ENCODE measurements at regions not wholly inside any gene's neighbourhood (a gene's known extent, or its start where the extent isn't known, plus 50 kb on each side); places are given as distances from the start of the nearest gene placed in this dataset.

DNA sequence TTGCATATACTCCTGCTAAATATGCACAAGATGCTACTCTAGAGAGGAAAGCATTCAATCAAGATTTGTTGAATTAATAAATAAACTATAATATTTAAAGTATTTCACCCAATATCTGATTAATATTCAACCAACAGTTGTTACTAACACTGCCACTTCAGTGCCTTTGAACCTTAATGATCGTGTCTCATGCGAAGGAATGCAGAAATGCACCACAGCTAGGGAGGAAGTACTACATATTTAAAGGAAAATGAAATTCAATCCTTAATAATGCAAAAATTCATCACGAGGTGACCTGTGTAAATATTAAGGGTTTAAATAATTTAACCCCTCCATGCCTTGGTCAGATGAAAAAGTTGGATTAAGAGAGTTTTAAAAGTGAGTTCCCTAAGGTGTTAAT is 114.2 kb upstream of the DAZL start:
- ATAC-seq (no peak), DNase-seq (no peak)
- Histone ChIP-seq H3K4me3 (ENCODE audit: low read length) (no peak overlapping the region), H3K27ac (ENCODE audit: low read length) (no peak overlapping the region), H3K9me3 (ENCODE audit: control insufficient read depth, insufficient read depth, low read length) (peaks cover 8% of the 10 kb centered on the region), H3K27me3 (ENCODE audit: control insufficient read depth, insufficient read depth, low read length) (peaks cover 3% of the 10 kb centered on the region), H3K36me3 (ENCODE audit: control insufficient read depth, insufficient read depth, low read length) (no peaks in the 10 kb centered on the region), H3K4me1 (ENCODE audit: control insufficient read depth, insufficient read depth, low read length) (no peaks in the 10 kb centered on the region)
- no peak overlapping the region for H3K27ac Mint-ChIP-seq
- TF ChIP-seq, protein P1, sequence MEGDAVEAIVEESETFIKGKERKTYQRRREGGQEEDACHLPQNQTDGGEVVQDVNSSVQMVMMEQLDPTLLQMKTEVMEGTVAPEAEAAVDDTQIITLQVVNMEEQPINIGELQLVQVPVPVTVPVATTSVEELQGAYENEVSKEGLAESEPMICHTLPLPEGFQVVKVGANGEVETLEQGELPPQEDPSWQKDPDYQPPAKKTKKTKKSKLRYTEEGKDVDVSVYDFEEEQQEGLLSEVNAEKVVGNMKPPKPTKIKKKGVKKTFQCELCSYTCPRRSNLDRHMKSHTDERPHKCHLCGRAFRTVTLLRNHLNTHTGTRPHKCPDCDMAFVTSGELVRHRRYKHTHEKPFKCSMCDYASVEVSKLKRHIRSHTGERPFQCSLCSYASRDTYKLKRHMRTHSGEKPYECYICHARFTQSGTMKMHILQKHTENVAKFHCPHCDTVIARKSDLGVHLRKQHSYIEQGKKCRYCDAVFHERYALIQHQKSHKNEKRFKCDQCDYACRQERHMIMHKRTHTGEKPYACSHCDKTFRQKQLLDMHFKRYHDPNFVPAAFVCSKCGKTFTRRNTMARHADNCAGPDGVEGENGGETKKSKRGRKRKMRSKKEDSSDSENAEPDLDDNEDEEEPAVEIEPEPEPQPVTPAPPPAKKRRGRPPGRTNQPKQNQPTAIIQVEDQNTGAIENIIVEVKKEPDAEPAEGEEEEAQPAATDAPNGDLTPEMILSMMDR (IDR thresholded peaks at IDR 0.05), result no peak
- intact Hi-C loops (cut with micrococcal nuclease), result no loop called here
- peaks cover 1% of the 10 kb centered on the region for H3K36me3 Mint-ChIP-seq
- WGBS (ENCODE audit: insufficient coverage), result 92% methylated on average over 2 of the region's 3 CpGs
- no peaks in the 10 kb centered on the region for H3K9me3 Mint-ChIP-seq
- no peaks in the 10 kb centered on the region for H3K4me1 Mint-ChIP-seq
- no peak overlapping the region for H3K4me3 Mint-ChIP-seq
- H3K27me3 Mint-ChIP-seq (ENCODE audit: low read depth in 2 of 2), result peaks cover 0 to 9% of the 10 kb centered on the region in 2 donors

DNA sequence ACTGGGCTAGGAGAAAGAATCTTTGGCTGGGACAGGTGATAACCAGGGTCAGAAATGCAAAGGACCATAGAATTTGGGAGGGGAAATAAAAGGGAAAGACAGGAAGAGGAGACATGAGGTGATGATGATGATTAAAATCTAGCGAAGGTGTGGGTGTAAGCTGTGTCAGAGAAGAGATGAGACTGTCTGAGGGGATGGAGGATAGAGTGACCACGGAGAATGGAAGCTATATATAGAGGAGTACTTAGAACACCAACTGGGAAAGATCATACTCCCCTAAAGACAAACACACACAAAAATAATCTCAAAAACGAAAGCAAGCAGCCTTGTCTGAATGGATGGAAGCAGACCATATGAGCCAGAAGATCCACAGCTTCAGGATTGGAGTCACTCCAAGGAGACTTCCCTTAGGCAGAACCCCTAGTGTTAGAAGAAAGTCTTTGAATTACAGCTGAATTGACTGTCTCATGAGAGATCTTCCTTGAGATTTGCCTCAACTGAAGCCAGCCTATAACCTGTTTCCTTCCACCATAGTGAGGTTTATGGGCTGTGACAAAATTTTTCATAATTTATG is 115.2 kb upstream of the DAZL start:
- Histone ChIP-seq H3K4me3 (ENCODE audit: low read length) (no peak overlapping the region), H3K36me3 (ENCODE audit: control insufficient read depth, insufficient read depth, low read length) (no peaks in the 10 kb centered on the region), H3K27me3 (ENCODE audit: control insufficient read depth, insufficient read depth, low read length) (peaks cover 3% of the 10 kb centered on the region), H3K4me1 (ENCODE audit: control insufficient read depth, insufficient read depth, low read length) (no peaks in the 10 kb centered on the region), H3K9me3 (ENCODE audit: control insufficient read depth, insufficient read depth, low read length) (peaks cover 6% of the 10 kb centered on the region), H3K27ac (ENCODE audit: low read length) (no peak overlapping the region)
- Mint-ChIP-seq H3K4me1 (no peaks in the 10 kb centered on the region), H3K9me3 (no peaks in the 10 kb centered on the region), H3K36me3 (no peaks in the 10 kb centered on the region), H3K4me3 (no peak overlapping the region), H3K27me3 (ENCODE audit: low read depth in 2 of 2) (peaks cover 0 to 5% of the 10 kb centered on the region in 2 donors), H3K27ac (no peak overlapping the region)
- intact Hi-C loops (cut with micrococcal nuclease), result no loop called here
- TF ChIP-seq, protein P1 (IDR thresholded peaks at IDR 0.05), result no peak
- WGBS (ENCODE audit: insufficient coverage), result 64% methylated on average over 2 of the region's 3 CpGs
- no peak for ATAC-seq
- no peak for DNase-seq

DNA sequence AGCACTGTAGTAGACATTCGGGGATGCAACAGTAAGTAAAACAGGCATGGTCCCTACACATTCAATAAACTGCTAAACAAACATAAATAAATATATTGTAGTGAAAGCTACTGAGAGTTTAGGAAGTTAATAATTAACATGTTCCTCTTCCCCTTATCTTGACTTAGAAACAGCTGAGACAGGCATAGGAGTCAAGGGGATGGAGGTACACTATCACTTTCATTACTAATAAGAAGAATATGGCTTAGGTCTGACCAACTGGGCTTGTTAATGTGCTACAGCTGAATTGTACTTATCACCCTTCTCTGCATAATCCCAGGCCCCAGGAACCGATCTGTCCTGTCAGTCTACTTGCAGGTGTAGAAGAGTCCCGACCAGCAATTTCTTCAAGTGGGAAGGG is 116.3 kb upstream of the DAZL start:
- peaks cover 0 to 5% of the 10 kb centered on the region in 2 donors for H3K27me3 Mint-ChIP-seq (ENCODE audit: low read depth in 2 of 2)
- 95% methylated on average over 2 of the region's 3 CpGs for WGBS (ENCODE audit: insufficient coverage)
- TF ChIP-seq, protein P1 (IDR thresholded peaks at IDR 0.05), result no peak
- Histone ChIP-seq H3K27me3 (ENCODE audit: control insufficient read depth, insufficient read depth, low read length) (peaks cover 3% of the 10 kb centered on the region), H3K9me3 (ENCODE audit: control insufficient read depth, insufficient read depth, low read length) (peaks cover 9% of the 10 kb centered on the region), H3K4me3 (ENCODE audit: low read length) (no peak overlapping the region), H3K4me1 (ENCODE audit: control insufficient read depth, insufficient read depth, low read length) (no peaks in the 10 kb centered on the region), H3K36me3 (ENCODE audit: control insufficient read depth, insufficient read depth, low read length) (no peaks in the 10 kb centered on the region), H3K27ac (ENCODE audit: low read length) (no peak overlapping the region)
- DNase-seq (no peak), ATAC-seq (no peak)
- no peaks in the 10 kb centered on the region for H3K9me3 Mint-ChIP-seq
- no peak overlapping the region for H3K27ac Mint-ChIP-seq
- no peaks in the 10 kb centered on the region for H3K4me1 Mint-ChIP-seq
- intact Hi-C loops (cut with micrococcal nuclease), result no loop called here
- peaks cover 10% of the 10 kb centered on the region for H3K36me3 Mint-ChIP-seq
- no peak overlapping the region for H3K4me3 Mint-ChIP-seq

DNA sequence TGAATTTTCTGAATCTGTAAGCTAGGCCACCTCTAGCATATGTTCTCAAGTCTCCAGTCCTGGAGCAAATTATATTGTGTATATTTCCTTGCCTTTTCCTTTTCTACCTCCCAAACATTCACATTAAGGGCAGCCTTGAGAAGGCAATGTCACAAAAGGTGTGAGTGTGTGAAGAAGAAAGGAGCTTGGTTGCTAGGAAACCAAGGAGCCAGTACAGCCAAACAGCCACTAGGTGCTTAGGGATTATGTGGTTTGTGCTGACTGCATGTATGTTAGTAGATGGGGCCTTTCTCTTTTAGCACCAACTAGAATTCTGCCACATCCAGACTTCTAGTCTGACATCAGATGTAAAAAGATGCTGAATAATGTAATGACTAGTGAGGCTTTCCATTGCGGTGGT is 118.8 kb upstream of the DAZL start:
- Histone ChIP-seq H3K4me3 (ENCODE audit: low read length) (no peak overlapping the region), H3K27me3 (ENCODE audit: control insufficient read depth, insufficient read depth, low read length) (peaks cover 3% of the 10 kb centered on the region), H3K36me3 (ENCODE audit: control insufficient read depth, insufficient read depth, low read length) (no peaks in the 10 kb centered on the region), H3K4me1 (ENCODE audit: control insufficient read depth, insufficient read depth, low read length) (no peaks in the 10 kb centered on the region), H3K9me3 (ENCODE audit: control insufficient read depth, insufficient read depth, low read length) (peaks cover 6% of the 10 kb centered on the region), H3K27ac (ENCODE audit: low read length) (no peak overlapping the region)
- no CpG with 5 or more reads among the region's 1 CpG for WGBS (ENCODE audit: insufficient coverage)
- no peaks in the 10 kb centered on the region for H3K4me1 Mint-ChIP-seq
- intact Hi-C loops (cut with micrococcal nuclease), result no loop called here
- H3K27me3 Mint-ChIP-seq (ENCODE audit: low read depth in 2 of 2), result peaks cover 0 to 5% of the 10 kb centered on the region in 2 donors
- H3K36me3 Mint-ChIP-seq, result peaks cover 12% of the 10 kb centered on the region
- no peak overlapping the region for H3K27ac Mint-ChIP-seq
- H3K4me3 Mint-ChIP-seq, result no peak overlapping the region
- TF ChIP-seq, protein P1 (IDR thresholded peaks at IDR 0.05), result no peak
- DNase-seq, result peak in 1 of 2 donors; percentile 34
- H3K9me3 Mint-ChIP-seq, result no peaks in the 10 kb centered on the region
- ATAC-seq, result peak; percentile 66 to 76 (median 68)
